ENCODE measurements at regions not wholly inside any gene's neighbourhood (a gene's known extent, or its start where the extent isn't known, plus 50 kb on each side); places are given as distances from the start of the nearest gene placed in this dataset.

- TF ChIP-seq CTCF (IDR thresholded peaks at IDR 0.05) (no peak), EZH2 (IDR thresholded peaks at IDR 0.05; ENCODE audit: borderline replicate concordance, insufficient read depth, low read depth, low read length, poor library complexity, severe bottlenecking) (no peak)
Measured at GRCh38 chr6:20351534-20351933, 50.1 kb upstream of the E2F3 start.

Data from B cell (primary cell).